HepG2 (cell line): ENCODE measurements at regions not wholly inside any gene's neighbourhood (a gene's known extent, or its start where the extent isn't known, plus 50 kb on each side); places are given as distances from the start of the nearest gene placed in this dataset.
A peak's percentile ranks its signal among the peaks of the same experiment; 100 is the strongest.

Experiments
- AHDC1 ChIP-seq: sonication (generic); formaldehyde crosslinking; IDR thresholded peaks from 2 replicates; pipeline ENCODE4 v1.5.1; 2020; ENCODE audit warnings: mild to moderate bottlenecking, missing genetic modification reagents, borderline replicate concordance
- CREBL2 ChIP-seq: sonication (generic); formaldehyde crosslinking; IDR thresholded peaks from 2 replicates; pipeline ENCODE4 v1.8.1; 2023; ENCODE audit warnings: missing genetic modification reagents, mild to moderate bottlenecking, borderline replicate concordance
- KDM6A ChIP-seq: IDR thresholded peaks from 2 replicates; pipeline ENCODE4 v1.6.1; 2016; ENCODE audit warnings: low read depth
- NR0B2 ChIP-seq: sonication (generic); formaldehyde crosslinking; IDR thresholded peaks from 2 replicates; pipeline ENCODE4 v1.4.0; 2020; ENCODE audit warnings: mild to moderate bottlenecking, missing genetic modification reagents
- RFX3 ChIP-seq: IDR thresholded peaks from 2 replicates; pipeline ENCODE4 v1.6.1; 2016; ENCODE audit warnings: missing biosample characterization, missing genetic modification reagents
- ZNF230 ChIP-seq: sonication (generic); formaldehyde crosslinking; IDR thresholded peaks from 2 replicates; pipeline ENCODE4 v1.4.0; 2020; ENCODE audit warnings: mild to moderate bottlenecking, missing genetic modification reagents
- ZNF280B ChIP-seq: sonication (generic); formaldehyde crosslinking; IDR thresholded peaks from 2 replicates; pipeline ENCODE4 v1.5.0; 2020; ENCODE audit warnings: missing genetic modification reagents, mild to moderate bottlenecking, borderline replicate concordance
- ZNF343 ChIP-seq: sonication (generic); formaldehyde crosslinking; IDR thresholded peaks from 2 replicates; pipeline ENCODE4 v1.4.0; 2020; ENCODE audit warnings: mild to moderate bottlenecking, missing genetic modification reagents
- ZNF558 ChIP-seq: sonication (generic); formaldehyde crosslinking; IDR thresholded peaks from 2 replicates; pipeline ENCODE4 v1.9.0; 2022; ENCODE audit warnings: mild to moderate bottlenecking, missing genetic modification reagents, borderline replicate concordance
- TF ChIP-seq, protein P1 (sequence below): IDR thresholded peaks from 2 replicates; pipeline ENCODE4 v1.6.1; 2018; ENCODE audit warnings: missing genetic modification reagents
- TF ChIP-seq, protein P2 (sequence below), 2 experiments: IDR thresholded peaks; 2 replicates each; pipeline ENCODE4 v1.6.1; 2011 to 2012; ENCODE audit warnings: low read length in 2 of 2, borderline replicate concordance in 1 of 2, low read depth in 1 of 2, mild to moderate bottlenecking in 1 of 2, moderate library complexity in 1 of 2

DNA sequence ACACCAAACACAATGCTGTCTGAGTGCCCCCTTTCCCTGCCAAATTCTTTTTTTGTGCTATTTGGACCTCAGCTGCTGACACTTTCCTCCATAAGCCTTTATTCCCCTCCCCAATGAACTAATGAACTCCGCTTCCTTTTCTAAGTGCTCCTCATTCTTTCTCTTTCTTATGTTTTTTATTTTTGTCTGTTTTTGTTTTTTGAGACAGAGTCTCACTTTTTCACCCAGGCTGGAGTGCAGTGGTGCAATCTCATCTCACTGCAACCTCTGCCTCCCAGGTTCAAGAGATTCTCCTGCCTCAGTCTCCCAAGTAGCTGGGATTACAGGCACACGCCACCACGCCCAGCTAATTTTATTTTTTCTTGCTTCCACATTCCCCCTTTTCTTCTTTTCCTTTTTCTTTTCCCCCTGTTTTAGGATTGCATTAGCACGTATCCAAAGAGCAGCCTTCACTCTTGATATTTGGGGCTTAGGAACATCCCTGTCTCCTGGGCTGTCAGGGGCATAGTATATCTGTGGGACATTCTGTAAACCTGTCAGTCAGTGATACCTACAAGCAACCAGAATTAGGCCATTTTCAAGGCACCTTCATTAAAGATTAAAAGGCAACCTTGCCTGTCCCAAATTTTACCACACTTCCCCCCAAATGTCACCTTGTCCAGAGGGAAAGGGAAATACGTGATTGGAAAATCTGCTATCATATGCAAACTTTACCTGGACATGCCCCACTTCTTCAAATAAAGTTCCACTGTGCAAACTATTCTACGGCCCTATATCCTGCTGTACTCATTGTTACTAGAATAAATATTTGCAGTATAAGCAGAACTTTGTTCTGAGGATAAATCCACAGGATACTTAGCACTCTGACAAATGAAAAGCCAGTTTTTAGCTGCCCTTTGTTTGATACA is 65.1 kb upstream of the ACSL3 start (continued):
- TF ChIP-seq, protein P1, sequence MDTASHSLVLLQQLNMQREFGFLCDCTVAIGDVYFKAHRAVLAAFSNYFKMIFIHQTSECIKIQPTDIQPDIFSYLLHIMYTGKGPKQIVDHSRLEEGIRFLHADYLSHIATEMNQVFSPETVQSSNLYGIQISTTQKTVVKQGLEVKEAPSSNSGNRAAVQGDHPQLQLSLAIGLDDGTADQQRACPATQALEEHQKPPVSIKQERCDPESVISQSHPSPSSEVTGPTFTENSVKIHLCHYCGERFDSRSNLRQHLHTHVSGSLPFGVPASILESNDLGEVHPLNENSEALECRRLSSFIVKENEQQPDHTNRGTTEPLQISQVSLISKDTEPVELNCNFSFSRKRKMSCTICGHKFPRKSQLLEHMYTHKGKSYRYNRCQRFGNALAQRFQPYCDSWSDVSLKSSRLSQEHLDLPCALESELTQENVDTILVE (CRISPR knock-in tag): peak; percentile 17; the same call in 1 of the 2 replicates
- TF ChIP-seq KDM6A (peak; percentile 71; the same call in 1 of the 2 replicates), AHDC1 (CRISPR knock-in tag) (peak; percentile 86), NR0B2 (no peak), ZNF280B (no peak), ZNF230 (CRISPR knock-in tag) (no peak), CREBL2 (CRISPR knock-in tag) (no peak), ZNF558 (no peak), ZNF343 (CRISPR knock-in tag) (0 out of 2 replicates have a peak, but pooled peaks have one; percentile 3), RFX3 (CRISPR knock-in tag) (peak; percentile 43; the same call in 1 of the 2 replicates)
- TF ChIP-seq, protein P2, sequence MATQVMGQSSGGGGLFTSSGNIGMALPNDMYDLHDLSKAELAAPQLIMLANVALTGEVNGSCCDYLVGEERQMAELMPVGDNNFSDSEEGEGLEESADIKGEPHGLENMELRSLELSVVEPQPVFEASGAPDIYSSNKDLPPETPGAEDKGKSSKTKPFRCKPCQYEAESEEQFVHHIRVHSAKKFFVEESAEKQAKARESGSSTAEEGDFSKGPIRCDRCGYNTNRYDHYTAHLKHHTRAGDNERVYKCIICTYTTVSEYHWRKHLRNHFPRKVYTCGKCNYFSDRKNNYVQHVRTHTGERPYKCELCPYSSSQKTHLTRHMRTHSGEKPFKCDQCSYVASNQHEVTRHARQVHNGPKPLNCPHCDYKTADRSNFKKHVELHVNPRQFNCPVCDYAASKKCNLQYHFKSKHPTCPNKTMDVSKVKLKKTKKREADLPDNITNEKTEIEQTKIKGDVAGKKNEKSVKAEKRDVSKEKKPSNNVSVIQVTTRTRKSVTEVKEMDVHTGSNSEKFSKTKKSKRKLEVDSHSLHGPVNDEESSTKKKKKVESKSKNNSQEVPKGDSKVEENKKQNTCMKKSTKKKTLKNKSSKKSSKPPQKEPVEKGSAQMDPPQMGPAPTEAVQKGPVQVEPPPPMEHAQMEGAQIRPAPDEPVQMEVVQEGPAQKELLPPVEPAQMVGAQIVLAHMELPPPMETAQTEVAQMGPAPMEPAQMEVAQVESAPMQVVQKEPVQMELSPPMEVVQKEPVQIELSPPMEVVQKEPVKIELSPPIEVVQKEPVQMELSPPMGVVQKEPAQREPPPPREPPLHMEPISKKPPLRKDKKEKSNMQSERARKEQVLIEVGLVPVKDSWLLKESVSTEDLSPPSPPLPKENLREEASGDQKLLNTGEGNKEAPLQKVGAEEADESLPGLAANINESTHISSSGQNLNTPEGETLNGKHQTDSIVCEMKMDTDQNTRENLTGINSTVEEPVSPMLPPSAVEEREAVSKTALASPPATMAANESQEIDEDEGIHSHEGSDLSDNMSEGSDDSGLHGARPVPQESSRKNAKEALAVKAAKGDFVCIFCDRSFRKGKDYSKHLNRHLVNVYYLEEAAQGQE (IDR thresholded peaks at IDR 0.05; ENCODE audit: borderline replicate concordance in 1 of 2, low read depth in 1 of 2, low read length in 2 of 2): peak in 1 of 2 experiments; percentile 81; a peak in 2 of 4 replicates
